ENCODE measurements at regions not wholly inside any gene's neighbourhood (a gene's known extent, or its start where the extent isn't known, plus 50 kb on each side); places are given as distances from the start of the nearest gene placed in this dataset.
A peak's percentile ranks its signal among the peaks of the same experiment; 100 is the strongest.
"Not testable (repeated sequence)": the region's sequence is repeated elsewhere in the genome, so short reads cannot be mapped to it uniquely, and the experiment has no call there.

GRCh38 chr13:95391785-95392184, 90.5 kb upstream of the ABCC4 start:
- DNase-seq: no peak

- no peak for DNase-seq
These were observed 91.3 kb upstream of the ABCC4 start for GRCh38 chr13:95392597-95392996.

GRCh38 chr13:95403349-95404140, 102.3 kb upstream of the ABCC4 start:
- DNase-seq: peak; percentile 6 to 20

- DNase-seq: peak; percentile 79 to 84
These were observed 103.1 kb upstream of the ABCC4 start for GRCh38 chr13:95404141-95404882.

- DNase-seq: no peak
These were observed 104.9 kb upstream of the ABCC4 start for GRCh38 chr13:95406176-95406575.

GRCh38 chr13:95411428-95412040, 110.3 kb upstream of the ABCC4 start:
- no peak for DNase-seq

- DNase-seq: no peak
These were observed 117.7 kb upstream of the ABCC4 start for GRCh38 chr13:95418946-95419345.

GRCh38 chr13:95420501-95420900, 119.2 kb upstream of the ABCC4 start:
- no peak for DNase-seq

- no peak for DNase-seq
These were observed 125.4 kb upstream of the ABCC4 start for GRCh38 chr13:95426631-95427030.

- DNase-seq: not testable (repeated sequence)
These were observed 122.0 kb upstream of the CLDN10 start for GRCh38 chr13:95430525-95430924.

- no peak for DNase-seq
These were observed 120.4 kb upstream of the CLDN10 start for GRCh38 chr13:95432141-95432540.

- DNase-seq: no peak
These were observed 119.0 kb upstream of the CLDN10 start for GRCh38 chr13:95433537-95433936.

GRCh38 chr13:95434111-95434510, 118.4 kb upstream of the CLDN10 start:
- no peak for DNase-seq

GRCh38 chr13:95437561-95437960, 115.0 kb upstream of the CLDN10 start:
- no peak for DNase-seq

- DNase-seq: no peak
These were observed 114.2 kb upstream of the CLDN10 start for GRCh38 chr13:95438297-95438696.

GRCh38 chr13:95440441-95441088, 112.0 kb upstream of the CLDN10 start:
- DNase-seq: no peak

- DNase-seq: no peak
These were observed 111.2 kb upstream of the CLDN10 start for GRCh38 chr13:95441326-95441725.

GRCh38 chr13:95444006-95444730, 108.4 kb upstream of the CLDN10 start:
- no peak for DNase-seq

GRCh38 chr13:95445131-95445530, 107.4 kb upstream of the CLDN10 start:
- DNase-seq: no peak

- DNase-seq: no peak
These were observed 104.7 kb upstream of the CLDN10 start for GRCh38 chr13:95447814-95448213.

- no peak for DNase-seq
These were observed 100.9 kb upstream of the CLDN10 start for GRCh38 chr13:95451656-95452055.

- no peak for DNase-seq
These were observed 100.1 kb upstream of the CLDN10 start for GRCh38 chr13:95452375-95452774.

- no peak for DNase-seq
These were observed 96.7 kb upstream of the CLDN10 start for GRCh38 chr13:95455782-95456181.
